Vagina (tissue), 2 donors: ENCODE measurements at regions not wholly inside any gene's neighbourhood (a gene's known extent, or its start where the extent isn't known, plus 50 kb on each side); places are given as distances from the start of the nearest gene placed in this dataset.

ENCODE experiments used
- DNase-seq, 2 donors: peaks; one replicate each; pipeline ENCODE4 v3.0.0-alpha.2; 2017; ENCODE audit errors: extremely low spot score in 2 of 2
- H3K27ac ChIP-seq: fragments of 200-600 bp; sonication (generic); one replicate; pipeline ENCODE4 v1.5.1; 2019
- H3K27me3 ChIP-seq: fragments of 200-600 bp; sonication (generic); one replicate; pipeline ENCODE4 v1.5.1; 2019
- H3K36me3 ChIP-seq, 2 donors: fragments of 200-600 bp; sonication (generic); one replicate each; pipeline ENCODE4 v1.5.1; 2017 to 2019
- H3K4me1 ChIP-seq: fragments of 200-600 bp; sonication (generic); one replicate; pipeline ENCODE4 v1.5.1; 2019
- H3K4me3 ChIP-seq, 2 donors: fragments of 200-600 bp; sonication (generic); 1 replicate in 1 of 2; 2 replicates in 1 of 2; pipeline ENCODE4 v1.5.1; 2016 to 2019
- H3K9me3 ChIP-seq: fragments of 200-600 bp; sonication (generic); one replicate; pipeline ENCODE4 v1.5.1; 2019
- POLR2A ChIP-seq, 2 donors: fragments of 450-650 bp; IDR thresholded peaks; one replicate each; pipeline ENCODE4 v1.6.1; 2017; ENCODE audit warnings: antibody characterized with exemption in 2 of 2, mild to moderate bottlenecking in 2 of 2, moderate library complexity in 2 of 2
- POLR2AphosphoS5 ChIP-seq, 2 donors: sonication (generic); formaldehyde crosslinking; IDR thresholded peaks; one replicate each; pipeline ENCODE4 v1.9.0; 2017; ENCODE audit warnings: antibody characterized with exemption in 2 of 2, mild to moderate bottlenecking in 2 of 2, low read depth in 1 of 2; ENCODE audit not compliant: insufficient read depth in 1 of 2
- intact Hi-C: fragments of 100-400 bp; cut with DNase I; formaldehyde crosslinking; loops from one replicate; pipeline ENCODE4 v1.15.1; 2023
- TF ChIP-seq, protein P1 (sequence below), 3 experiments: fragments of 450-650 bp in 2 of 3; fragments of 200-600 bp in 1 of 3; sonication (generic) in 1 of 3; IDR thresholded peaks; one replicate each; pipeline ENCODE4 v1.5.1; 2017 to 2019; ENCODE audit warnings: antibody characterized with exemption in 3 of 3, mild to moderate bottlenecking in 2 of 3, moderate library complexity in 2 of 3

DNA sequence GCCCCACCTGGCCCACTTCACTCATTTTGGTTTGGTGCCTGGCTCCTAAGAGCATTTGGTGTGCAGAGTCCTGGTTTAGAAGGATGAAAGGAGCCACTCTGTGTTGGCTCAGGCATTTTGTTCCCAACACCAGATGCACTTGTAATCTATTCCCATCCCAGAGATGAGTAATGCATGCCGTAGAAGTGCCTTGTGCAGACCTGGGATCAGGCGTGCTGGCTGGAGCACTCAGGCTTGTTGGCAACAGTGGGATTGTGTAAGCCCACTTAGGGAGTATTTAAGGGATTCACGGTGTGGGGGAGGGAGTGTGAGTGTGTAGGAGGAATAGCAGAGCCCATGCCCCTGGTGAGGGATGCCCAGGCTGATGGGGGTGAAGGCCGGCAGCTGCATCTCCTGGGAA lies 501.5 kb upstream of the TBX3 start:
- intact Hi-C loops: no loop called here
- no peak for DNase-seq
- TF ChIP-seq, protein P1, sequence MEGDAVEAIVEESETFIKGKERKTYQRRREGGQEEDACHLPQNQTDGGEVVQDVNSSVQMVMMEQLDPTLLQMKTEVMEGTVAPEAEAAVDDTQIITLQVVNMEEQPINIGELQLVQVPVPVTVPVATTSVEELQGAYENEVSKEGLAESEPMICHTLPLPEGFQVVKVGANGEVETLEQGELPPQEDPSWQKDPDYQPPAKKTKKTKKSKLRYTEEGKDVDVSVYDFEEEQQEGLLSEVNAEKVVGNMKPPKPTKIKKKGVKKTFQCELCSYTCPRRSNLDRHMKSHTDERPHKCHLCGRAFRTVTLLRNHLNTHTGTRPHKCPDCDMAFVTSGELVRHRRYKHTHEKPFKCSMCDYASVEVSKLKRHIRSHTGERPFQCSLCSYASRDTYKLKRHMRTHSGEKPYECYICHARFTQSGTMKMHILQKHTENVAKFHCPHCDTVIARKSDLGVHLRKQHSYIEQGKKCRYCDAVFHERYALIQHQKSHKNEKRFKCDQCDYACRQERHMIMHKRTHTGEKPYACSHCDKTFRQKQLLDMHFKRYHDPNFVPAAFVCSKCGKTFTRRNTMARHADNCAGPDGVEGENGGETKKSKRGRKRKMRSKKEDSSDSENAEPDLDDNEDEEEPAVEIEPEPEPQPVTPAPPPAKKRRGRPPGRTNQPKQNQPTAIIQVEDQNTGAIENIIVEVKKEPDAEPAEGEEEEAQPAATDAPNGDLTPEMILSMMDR (IDR thresholded peaks at IDR 0.05): no peak
- TF ChIP-seq POLR2A (IDR thresholded peaks at IDR 0.05): no peak
- TF ChIP-seq POLR2AphosphoS5 (IDR thresholded peaks at IDR 0.05; ENCODE audit: insufficient read depth in 1 of 2, low read depth in 1 of 2): no peak
- H3K36me3 ChIP-seq: no peaks in the 10 kb centered on the region
- no peaks in the 10 kb centered on the region for H3K9me3 ChIP-seq
- no peak overlapping the region for H3K4me3 ChIP-seq
- no peak overlapping the region for H3K27ac ChIP-seq
- H3K27me3 ChIP-seq: no peaks in the 10 kb centered on the region
- no peaks in the 10 kb centered on the region for H3K4me1 ChIP-seq

DNA sequence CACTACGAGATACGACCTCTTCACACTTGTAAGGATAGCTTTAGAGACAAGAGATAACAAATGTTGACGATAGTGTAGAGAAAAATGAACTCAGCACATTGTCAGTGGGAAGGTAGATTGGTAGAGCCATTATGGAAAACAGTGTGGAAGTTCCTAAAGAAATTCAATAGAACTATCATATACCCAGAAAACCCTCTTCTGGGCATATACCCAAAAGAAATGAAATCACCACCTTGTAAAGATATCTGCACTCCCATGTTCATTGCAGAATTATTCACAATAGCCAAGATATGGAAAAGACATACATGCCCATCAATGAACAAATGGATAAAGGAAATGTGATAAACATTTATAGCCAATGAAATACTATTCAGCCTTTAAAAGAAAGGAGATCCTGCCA lies 499.8 kb upstream of the TBX3 start:
- Histone ChIP-seq H3K4me3 (no peak overlapping the region), H3K27me3 (no peaks in the 10 kb centered on the region), H3K27ac (no peak overlapping the region), H3K9me3 (no peaks in the 10 kb centered on the region), H3K36me3 (no peaks in the 10 kb centered on the region), H3K4me1 (no peaks in the 10 kb centered on the region)
- DNase-seq: no peak
- intact Hi-C loops: no loop called here
- TF ChIP-seq, protein P1 (IDR thresholded peaks at IDR 0.05): no peak
- TF ChIP-seq POLR2A (IDR thresholded peaks at IDR 0.05) (no peak), POLR2AphosphoS5 (IDR thresholded peaks at IDR 0.05; ENCODE audit: insufficient read depth in 1 of 2, low read depth in 1 of 2) (no peak)

DNA sequence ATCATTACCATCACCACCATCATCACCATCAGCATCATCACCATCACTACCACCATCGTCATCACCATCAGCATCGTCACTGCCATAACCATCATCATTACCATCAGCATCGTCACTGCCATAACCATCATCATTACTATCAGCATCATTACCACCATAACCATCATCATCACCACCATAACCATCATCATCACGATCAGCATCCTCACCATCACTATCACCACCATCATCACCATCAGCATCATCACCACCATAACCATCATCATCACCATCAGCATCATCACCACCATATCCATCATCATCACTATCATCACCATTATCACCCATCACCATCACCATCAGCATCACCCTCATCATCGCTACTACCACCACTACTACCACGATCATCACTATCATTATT lies 493.9 kb upstream of the TBX3 start:
- H3K4me1 ChIP-seq: no peaks in the 10 kb centered on the region
- no peaks in the 10 kb centered on the region for H3K27me3 ChIP-seq
- H3K4me3 ChIP-seq: no peak overlapping the region
- H3K36me3 ChIP-seq: no peaks in the 10 kb centered on the region
- H3K27ac ChIP-seq: no peak overlapping the region
- TF ChIP-seq POLR2A (IDR thresholded peaks at IDR 0.05) (no peak), POLR2AphosphoS5 (IDR thresholded peaks at IDR 0.05; ENCODE audit: insufficient read depth in 1 of 2, low read depth in 1 of 2) (no peak)
- TF ChIP-seq, protein P1 (IDR thresholded peaks at IDR 0.05): no peak
- H3K9me3 ChIP-seq: no peaks in the 10 kb centered on the region
- intact Hi-C loops: no loop called here
- DNase-seq: no peak

DNA sequence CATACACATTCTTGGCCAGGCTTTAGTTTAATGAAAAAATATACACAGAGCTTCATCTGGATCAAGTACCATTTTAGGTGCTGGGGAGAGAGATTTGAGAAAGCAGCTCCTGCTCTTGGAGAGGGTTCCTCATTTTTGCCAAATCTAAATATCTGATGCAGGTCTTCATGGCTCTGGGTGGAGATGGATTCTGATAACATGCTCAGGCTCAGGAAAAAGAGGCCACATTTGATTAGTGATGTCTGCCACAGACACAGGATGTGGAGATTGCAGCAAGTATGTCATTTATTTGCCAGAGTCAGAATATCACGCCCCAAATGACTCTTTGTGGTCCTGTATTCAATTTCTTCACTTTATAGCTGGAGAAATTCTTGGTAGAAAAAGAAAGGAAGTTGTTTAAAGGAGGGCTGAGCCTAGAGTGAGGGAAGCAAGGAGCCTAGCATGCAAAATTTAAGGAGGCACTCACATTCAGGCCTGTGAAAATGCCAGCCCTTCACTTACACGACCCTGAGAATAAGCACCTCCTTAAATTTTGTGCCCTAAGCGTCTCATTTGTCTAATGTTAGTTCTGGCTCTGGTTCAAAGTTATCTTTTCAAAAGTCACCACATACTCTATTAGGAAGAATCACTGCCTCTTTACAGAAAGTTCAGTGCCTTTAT lies 492.9 kb upstream of the TBX3 start:
- H3K27me3 ChIP-seq: no peaks in the 10 kb centered on the region
- no peak overlapping the region for H3K4me3 ChIP-seq
- no peak for DNase-seq
- intact Hi-C loops: no loop called here
- H3K36me3 ChIP-seq: no peaks in the 10 kb centered on the region
- H3K27ac ChIP-seq: no peak overlapping the region
- no peak for TF ChIP-seq POLR2A (IDR thresholded peaks at IDR 0.05)
- TF ChIP-seq, protein P1 (IDR thresholded peaks at IDR 0.05): no peak
- TF ChIP-seq POLR2AphosphoS5 (IDR thresholded peaks at IDR 0.05; ENCODE audit: insufficient read depth in 1 of 2, low read depth in 1 of 2): no peak
- no peaks in the 10 kb centered on the region for H3K9me3 ChIP-seq
- H3K4me1 ChIP-seq: no peaks in the 10 kb centered on the region

DNA sequence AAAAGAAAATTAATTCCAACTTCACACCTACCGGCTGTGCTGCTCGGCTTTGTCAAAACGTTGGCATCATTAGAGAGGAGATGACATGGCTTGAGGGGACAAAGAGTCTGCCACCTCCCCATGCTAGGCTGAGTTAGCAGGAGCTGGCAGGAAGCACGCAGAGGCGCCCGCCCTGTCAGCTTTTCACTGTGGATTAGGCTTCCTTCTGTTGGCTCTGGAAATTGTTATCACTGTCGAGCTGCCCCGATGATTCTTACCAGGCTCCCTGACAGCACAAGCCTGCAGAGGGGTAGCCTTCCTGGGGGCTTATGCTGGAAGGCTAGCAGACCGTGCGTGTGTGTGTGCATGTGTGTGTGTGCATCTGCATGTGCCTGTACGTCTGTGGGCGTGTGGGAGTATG lies 490.9 kb upstream of the TBX3 start:
- no peak for TF ChIP-seq POLR2A (IDR thresholded peaks at IDR 0.05)
- no peak for TF ChIP-seq POLR2AphosphoS5 (IDR thresholded peaks at IDR 0.05; ENCODE audit: insufficient read depth in 1 of 2, low read depth in 1 of 2)
- TF ChIP-seq, protein P1 (IDR thresholded peaks at IDR 0.05): no peak
- intact Hi-C loops: no loop called here
- no peak for DNase-seq
- H3K36me3 ChIP-seq: no peaks in the 10 kb centered on the region
- no peaks in the 10 kb centered on the region for H3K9me3 ChIP-seq
- no peaks in the 10 kb centered on the region for H3K4me1 ChIP-seq
- H3K4me3 ChIP-seq: no peak overlapping the region
- no peaks in the 10 kb centered on the region for H3K27me3 ChIP-seq
- no peak overlapping the region for H3K27ac ChIP-seq
